ENCODE measurements at regions not wholly inside any gene's neighbourhood (a gene's known extent, or its start where the extent isn't known, plus 50 kb on each side); places are given as distances from the start of the nearest gene placed in this dataset.

GRCh38 chr12:91769736-91770135 is 375.9 kb downstream of the BTG1 start:
- intact Hi-C loops (cut with DNase I) = no loop called here

DNA sequence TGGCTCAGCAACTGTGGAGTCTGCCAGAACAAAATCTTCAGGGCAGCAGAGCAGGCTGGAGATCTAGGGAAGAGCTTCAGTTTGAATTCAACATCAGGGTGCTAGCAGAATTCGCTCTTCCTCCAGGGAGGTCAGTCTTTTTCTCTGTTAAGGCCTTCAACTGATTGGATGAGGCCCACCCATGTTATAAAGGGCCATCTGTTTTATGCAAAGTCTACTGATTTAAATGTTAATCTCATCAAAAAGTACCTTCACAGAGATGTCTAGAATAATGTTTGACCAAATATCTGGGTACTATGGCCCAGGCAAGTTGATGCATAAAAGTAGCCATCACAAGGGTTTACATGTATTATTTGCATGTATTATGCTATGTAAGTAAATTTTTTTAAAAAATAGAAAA is 378.4 kb downstream of the BTG1 start:
- Histone ChIP-seq H3K4me3 (no peak overlapping the region), H3K36me3 (no peaks in the 10 kb centered on the region), H3K4me1 (no peaks in the 10 kb centered on the region), H3K27ac (no peak overlapping the region), H3K27me3 (no peaks in the 10 kb centered on the region), H3K9me3 (no peaks in the 10 kb centered on the region)
- TF ChIP-seq, protein P1, sequence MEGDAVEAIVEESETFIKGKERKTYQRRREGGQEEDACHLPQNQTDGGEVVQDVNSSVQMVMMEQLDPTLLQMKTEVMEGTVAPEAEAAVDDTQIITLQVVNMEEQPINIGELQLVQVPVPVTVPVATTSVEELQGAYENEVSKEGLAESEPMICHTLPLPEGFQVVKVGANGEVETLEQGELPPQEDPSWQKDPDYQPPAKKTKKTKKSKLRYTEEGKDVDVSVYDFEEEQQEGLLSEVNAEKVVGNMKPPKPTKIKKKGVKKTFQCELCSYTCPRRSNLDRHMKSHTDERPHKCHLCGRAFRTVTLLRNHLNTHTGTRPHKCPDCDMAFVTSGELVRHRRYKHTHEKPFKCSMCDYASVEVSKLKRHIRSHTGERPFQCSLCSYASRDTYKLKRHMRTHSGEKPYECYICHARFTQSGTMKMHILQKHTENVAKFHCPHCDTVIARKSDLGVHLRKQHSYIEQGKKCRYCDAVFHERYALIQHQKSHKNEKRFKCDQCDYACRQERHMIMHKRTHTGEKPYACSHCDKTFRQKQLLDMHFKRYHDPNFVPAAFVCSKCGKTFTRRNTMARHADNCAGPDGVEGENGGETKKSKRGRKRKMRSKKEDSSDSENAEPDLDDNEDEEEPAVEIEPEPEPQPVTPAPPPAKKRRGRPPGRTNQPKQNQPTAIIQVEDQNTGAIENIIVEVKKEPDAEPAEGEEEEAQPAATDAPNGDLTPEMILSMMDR (IDR thresholded peaks at IDR 0.05) = no peak
- no peak for TF ChIP-seq POLR2A (IDR thresholded peaks at IDR 0.05)
- ATAC-seq (no peak), DNase-seq (no peak)
- intact Hi-C loops (cut with DNase I) = no loop called here
- WGBS (ENCODE audit: insufficient coverage, low coverage, low lambda C conversion rate, missing lambda C conversion rate) = 100% methylated on average over 1 of the region's 1 CpG

More at GRCh38 chr12:91769736-91770135, 375.9 kb downstream of the BTG1 start:
- Histone ChIP-seq H3K4me1 (no peaks in the 10 kb centered on the region), H3K36me3 (no peaks in the 10 kb centered on the region), H3K27me3 (no peaks in the 10 kb centered on the region), H3K9me3 (no peaks in the 10 kb centered on the region), H3K27ac (no peak overlapping the region), H3K4me3 (no peak overlapping the region)
- no peak for ATAC-seq
- TF ChIP-seq, protein P1 (IDR thresholded peaks at IDR 0.05) = no peak
- TF ChIP-seq POLR2A (IDR thresholded peaks at IDR 0.05) = no peak
- DNase-seq = no peak
- 74% methylated on average over 2 of the region's 2 CpGs for WGBS (ENCODE audit: insufficient coverage, low coverage, low lambda C conversion rate, missing lambda C conversion rate)

DNA sequence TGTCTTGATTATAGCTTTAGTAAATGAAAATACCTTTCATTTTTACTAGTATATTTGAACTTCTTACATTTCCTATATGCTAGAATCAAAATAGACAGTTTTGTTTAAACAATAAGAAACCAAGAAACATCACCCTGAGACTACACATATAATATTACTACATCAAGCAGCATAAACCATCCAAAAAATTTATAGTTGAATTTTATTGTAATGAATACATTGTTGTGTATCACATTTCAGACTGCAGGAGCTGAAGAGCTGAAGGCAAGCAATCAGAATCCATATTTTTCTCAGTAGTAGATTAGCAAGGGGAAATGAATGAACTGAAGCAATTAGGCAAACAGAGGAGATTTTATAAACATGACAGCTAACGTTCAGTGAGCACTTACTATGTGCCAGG is 379.2 kb downstream of the BTG1 start:
- H3K4me3 ChIP-seq = no peak overlapping the region
- no peaks in the 10 kb centered on the region for H3K9me3 ChIP-seq
- no peaks in the 10 kb centered on the region for H3K4me1 ChIP-seq
- no peak for ATAC-seq
- 29% methylated on average over 1 of the region's 1 CpG for WGBS (ENCODE audit: insufficient coverage, low coverage, low lambda C conversion rate, missing lambda C conversion rate)
- no peaks in the 10 kb centered on the region for H3K36me3 ChIP-seq
- no peak for DNase-seq
- no peaks in the 10 kb centered on the region for H3K27me3 ChIP-seq
- H3K27ac ChIP-seq = no peak overlapping the region
- TF ChIP-seq, protein P1 (IDR thresholded peaks at IDR 0.05) = no peak
- no peak for TF ChIP-seq POLR2A (IDR thresholded peaks at IDR 0.05)
- intact Hi-C loops (cut with DNase I) = no loop called here

DNA sequence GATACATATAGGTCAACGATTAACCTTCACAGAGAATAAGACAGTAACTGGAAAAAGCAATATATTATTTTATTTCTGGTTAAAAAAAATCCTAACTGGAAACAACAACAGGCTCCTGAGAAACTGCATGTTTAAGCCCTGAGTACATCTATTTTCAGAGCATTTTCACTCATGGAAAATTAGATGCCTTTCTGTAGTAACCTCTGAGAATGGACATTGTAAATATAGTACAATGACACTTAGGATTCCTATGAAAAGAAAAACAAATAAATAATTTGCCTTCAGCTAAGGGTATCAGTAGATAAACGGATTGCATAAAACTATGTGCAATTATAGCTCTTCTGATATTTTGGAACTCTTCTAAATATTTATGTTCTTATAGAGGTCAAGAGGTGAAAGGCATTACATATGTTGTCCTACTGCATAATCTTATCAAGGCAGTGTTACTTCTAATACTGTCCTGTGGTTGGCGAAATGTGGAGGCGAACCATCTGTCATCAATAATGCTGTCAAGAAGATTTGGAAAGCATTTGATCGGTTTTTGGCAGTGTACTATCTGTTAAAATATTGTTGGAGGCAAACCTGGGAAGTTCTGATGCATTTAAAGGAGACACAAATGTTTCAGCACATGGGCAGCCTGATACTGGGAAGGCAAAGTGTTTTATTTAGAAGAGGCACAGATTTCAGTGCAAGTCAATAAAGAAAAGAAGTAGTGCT is 381.8 kb downstream of the BTG1 start:
- H3K27ac ChIP-seq = no peak overlapping the region
- H3K36me3 ChIP-seq = no peaks in the 10 kb centered on the region
- intact Hi-C loops (cut with DNase I) = no loop called here
- no peak for DNase-seq
- no peak for ATAC-seq
- WGBS (ENCODE audit: insufficient coverage, low coverage, low lambda C conversion rate, missing lambda C conversion rate) = 61% methylated on average over 5 of the region's 5 CpGs
- H3K27me3 ChIP-seq = no peaks in the 10 kb centered on the region
- no peaks in the 10 kb centered on the region for H3K4me1 ChIP-seq
- TF ChIP-seq, protein P1 (IDR thresholded peaks at IDR 0.05) = no peak
- TF ChIP-seq POLR2A (IDR thresholded peaks at IDR 0.05) = no peak
- H3K9me3 ChIP-seq = no peaks in the 10 kb centered on the region
- no peak overlapping the region for H3K4me3 ChIP-seq

Data from right lobe of liver (tissue), 6 donors.